GDM1 (cell line): ENCODE measurements at regions not wholly inside any gene's neighbourhood (a gene's known extent, or its start where the extent isn't known, plus 50 kb on each side); places are given as distances from the start of the nearest gene placed in this dataset.

Experiments used
- DNase-seq: peaks from one replicate; lab custom pipeline; 2025; lab: John Stamatoyannopoulos, UW

DNA sequence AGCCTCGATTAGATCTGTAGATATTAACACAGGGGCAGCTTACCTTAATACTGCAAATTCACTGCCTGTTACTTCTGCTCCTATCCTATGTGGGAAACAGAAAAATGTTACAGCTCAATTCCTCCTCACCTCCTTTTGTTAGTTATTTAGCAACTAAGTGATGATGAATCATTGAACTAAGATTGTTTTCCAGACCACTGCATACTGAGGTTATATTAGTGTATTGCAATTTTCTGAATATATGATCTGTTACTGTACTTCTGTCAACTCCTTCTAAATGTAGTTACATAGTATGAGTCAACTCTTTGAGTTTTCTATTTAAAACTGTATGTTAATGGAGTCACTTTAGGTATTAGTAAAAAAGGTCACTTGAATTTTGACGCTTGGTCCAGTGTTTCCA lies 331.5 kb upstream of the SLCO3A1 start:
- DNase-seq: no peak

DNA sequence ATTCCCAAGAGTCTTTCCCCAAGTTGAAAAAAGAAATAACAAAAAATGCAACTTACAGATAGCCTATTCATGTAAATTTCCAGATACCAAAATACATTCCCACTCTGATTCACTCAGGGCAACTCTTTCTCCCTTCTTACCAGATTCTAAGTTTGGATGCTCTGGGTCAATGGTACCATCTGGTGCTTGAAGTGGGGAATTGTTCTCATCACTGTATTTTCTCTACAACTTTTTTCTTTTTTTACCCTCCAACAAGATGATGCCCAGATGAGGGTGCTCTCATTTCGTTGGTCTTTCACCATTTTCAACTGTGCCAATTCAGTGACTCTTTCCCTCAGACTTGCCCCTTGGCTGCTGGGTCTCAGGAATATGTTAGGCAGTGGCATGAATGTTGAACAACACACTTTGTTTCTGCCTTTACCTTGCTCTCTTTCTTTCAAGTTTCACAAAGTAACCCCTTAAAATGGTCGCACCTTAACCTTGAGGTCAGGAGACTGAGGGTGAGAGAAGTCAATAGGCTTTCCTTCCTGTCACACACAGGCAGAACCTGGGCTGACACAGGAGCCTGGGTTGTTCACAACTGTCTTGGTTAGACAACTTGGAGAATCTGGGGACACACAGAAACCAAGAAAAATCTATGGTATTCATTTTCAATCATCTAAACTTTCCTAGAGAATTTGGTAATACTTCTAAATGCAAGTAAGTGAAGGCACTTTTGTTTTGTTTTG lies 330.7 kb upstream of the SLCO3A1 start:
- DNase-seq: no peak

DNA sequence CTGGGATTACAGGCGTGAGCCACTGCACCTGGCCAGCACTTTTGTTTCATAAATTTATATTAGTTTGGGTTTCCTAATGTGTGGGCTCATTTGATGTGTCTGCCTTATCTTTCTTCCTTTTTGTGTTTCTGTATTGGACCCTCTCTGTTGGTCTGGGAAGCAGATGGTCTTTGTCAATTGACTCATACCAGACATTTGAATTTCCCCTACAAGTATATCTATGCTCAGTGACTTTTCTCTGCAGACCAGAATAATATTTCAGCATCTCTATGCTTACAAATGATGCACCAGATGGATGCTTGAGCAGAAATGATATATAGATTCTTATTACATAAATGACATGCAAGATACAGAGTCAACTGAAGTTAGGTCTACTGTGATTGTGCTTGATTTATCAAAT lies 329.9 kb upstream of the SLCO3A1 start:
- no peak for DNase-seq

DNA sequence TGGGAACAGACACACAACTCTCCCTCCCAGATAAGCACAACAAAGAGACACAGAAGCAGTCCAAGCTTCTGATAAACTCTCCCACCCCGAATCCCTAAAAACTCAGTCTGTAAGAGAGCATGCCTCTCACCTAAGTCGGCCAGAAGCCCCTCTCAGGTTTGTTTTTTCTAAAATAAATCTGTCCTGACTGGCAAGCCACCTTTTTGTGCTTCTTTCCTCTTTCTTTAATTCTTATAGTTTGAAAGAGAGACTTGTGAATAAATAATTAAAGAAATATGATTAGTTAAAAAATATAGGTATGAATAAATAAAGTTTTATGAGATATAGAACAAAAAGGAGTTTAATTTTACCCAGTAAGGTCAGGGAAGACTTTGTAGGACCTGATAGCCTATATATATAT lies 329.0 kb upstream of the SLCO3A1 start:
- no peak for DNase-seq

DNA sequence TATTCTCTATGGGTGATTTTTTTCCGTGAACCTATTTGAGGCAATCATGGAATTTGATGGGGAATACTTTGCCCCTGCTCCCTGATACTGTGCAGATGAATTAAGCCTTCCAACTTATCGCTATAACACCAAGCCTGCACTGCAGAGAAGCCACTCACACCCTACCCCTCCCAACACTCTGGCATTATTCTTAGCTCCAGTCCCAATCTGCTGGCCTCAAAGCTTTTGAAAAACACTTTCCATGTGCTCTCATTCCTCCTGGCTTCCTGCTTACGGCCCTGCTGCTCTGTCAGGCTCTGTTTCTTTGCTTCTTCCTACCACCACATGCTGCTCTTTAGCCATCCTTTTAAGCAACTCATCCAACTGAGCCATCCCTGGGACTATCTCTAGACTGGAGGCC lies 327.8 kb upstream of the SLCO3A1 start:
- no peak for DNase-seq

DNA sequence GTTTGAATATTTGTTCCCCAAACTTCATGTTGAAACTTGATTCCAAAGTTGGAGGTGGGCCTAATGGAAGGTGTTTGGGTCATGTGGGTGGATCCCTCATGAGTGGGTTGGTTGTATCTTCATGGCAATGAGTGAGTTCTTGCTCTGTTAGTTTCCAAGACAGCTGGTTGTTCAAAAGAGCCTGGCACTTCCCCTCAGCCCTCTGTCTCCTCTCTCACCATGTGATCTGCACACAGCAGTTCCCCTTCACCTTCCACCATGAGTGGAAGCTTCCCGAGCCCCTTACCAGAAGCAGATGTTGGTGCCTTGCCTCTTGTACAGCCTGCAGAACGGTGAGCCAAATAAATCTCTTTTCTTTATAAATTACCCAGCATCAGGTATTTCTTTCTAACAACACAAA lies 327.1 kb upstream of the SLCO3A1 start:
- DNase-seq: no peak

DNA sequence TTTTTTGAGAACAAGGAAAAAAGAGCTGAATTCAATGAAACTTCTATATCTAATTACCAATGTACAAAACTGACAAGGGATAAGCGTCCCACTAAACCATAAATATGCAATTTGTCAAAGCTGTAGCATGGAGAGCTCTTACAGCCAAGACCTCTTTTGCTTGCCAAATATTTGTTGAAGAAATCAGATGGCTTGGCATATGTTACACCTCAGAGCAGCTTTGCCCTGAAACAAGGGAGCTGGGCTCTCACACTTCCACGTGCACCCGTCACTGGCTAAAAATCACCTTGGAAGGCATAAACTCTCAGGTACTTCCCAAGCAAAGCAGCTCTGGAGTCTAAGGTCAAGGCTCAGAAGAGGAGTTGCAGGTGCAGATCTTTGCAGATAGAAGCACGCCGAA lies 324.7 kb upstream of the SLCO3A1 start:
- DNase-seq: no peak

DNA sequence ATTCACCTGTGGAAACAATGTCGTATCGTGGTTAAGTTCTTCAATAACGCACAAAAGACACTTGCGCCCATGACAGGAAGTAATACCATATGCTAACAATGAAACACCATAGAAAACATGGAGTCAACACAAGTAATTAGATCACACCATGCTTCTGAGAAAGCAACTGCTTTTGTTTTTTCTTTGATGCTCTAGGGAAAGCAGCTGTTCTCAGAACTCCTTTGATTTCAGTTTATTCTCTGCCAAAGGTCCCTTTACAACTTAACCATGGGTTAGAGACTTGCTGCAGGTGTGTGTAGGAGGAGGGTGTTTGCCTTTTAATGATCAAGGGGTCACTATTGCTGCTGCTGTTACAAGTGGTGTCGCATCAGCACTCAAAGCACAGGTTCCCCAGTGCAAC lies 324.0 kb upstream of the SLCO3A1 start:
- DNase-seq: no peak

DNA sequence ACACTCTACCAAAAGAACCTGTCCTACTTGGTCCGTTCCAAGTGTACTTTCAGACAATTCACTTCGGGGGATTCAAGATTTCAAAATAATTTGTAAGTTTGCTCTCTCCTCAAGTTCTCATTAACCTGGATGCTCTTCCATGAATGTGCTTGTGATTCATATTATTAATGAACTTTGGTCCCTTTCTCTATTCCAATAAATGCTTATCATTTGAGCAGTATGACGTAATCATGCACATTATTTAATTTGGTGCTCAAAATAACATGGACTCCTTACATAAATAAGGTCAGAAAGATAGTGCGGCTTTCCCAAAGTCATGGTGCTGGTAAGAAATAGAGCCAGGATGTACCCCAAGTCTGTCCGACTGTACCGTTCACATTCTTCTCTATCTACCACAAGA lies 323.2 kb upstream of the SLCO3A1 start:
- DNase-seq: no peak

DNA sequence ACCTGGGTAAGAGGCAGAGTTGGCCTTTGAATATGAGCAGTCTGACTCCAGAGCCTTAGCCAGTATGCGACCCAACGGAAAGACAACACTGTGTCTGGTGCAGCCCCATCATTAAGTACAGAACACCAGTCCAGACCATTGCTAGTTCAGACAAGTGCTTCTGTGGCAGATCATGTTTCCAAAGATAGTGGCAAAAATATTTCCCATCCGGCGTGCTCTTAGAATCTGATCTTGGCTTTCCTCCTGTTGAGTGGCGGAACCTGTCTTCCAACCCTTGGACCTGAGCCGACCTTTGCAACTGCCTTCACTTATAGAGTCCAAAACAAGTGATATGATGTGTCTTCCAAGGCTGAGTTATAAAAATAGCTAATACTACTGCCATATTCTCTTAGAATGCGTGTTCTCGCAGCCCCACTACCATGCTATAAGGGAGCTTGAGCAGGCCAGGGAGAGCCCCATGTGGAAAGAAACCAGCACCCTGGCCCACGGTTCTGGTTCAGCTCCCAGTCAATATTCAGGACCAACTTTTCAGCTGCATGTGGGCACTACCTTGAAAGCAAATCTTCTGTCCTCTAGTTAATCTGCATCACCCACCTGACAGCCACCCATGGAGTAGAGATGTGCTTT lies 322.4 kb upstream of the SLCO3A1 start:
- DNase-seq: no peak

DNA sequence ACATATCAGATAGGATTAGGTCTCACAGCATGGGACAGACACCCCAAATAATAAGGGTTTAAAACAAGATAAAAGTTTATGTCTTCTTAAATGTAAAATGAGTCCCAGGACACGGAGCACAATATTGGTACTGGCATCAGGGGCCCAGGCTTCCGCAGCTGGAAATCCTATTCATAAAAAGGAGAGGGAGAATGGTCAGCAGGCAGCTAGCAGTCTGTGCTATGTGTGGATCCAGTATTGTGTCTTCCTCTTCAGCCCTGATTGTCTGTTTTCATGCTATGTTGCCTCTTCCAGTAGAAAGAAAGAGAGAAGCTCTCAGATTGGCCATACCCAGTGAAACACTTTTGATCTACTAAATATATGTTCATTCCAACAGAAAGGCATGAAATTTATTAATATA lies 319.3 kb upstream of the SLCO3A1 start:
- DNase-seq: no peak

DNA sequence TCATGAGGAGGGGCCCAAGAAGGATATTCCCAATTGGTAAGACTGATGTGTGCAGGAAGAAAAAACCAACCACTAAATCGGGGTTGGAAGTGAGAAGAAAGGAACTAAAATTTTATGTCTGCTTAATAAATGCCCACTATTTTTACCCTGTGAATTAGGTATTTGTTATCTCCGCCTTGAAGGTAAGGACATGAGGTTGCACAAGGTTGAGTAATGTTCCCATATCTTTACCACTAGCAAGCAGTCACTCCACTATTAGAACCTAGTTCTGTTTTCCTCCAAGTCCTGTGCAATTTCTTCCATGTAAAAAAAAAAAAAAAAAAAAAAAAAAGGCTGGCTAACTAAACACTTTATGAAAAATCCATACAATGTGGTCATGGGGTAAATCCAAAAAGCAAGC lies 318.5 kb upstream of the SLCO3A1 start:
- DNase-seq: no peak

DNA sequence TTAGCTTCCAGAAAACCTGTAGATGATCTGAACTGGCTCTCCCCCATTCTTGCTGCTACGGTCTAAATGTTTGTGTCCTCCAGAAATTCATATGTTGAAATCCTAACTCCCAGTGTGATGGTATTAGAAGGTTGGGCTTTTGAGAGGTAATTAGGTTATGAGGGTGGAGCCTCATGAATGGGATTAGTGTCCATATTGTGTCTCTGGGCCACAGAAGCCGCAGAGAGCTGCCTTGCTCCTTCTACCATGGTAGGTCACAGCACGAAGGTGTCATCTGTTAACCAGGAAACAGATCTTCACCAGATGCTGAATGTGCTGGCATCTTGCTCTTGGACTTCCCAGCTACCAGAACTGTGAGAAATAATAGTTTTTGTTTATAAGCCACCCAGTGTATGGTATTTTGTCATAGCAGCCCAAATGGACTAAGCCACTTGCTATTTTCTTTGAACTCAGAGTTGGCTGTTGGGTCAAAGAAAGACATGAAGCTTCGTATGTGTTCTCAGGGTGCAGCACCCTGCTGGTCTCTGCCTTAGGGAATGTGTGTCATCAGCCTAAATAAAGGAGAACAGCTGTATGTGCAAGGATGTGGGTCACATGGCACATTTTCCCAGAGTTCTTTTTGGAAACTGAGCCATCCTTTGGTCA lies 317.5 kb upstream of the SLCO3A1 start:
- no peak for DNase-seq

DNA sequence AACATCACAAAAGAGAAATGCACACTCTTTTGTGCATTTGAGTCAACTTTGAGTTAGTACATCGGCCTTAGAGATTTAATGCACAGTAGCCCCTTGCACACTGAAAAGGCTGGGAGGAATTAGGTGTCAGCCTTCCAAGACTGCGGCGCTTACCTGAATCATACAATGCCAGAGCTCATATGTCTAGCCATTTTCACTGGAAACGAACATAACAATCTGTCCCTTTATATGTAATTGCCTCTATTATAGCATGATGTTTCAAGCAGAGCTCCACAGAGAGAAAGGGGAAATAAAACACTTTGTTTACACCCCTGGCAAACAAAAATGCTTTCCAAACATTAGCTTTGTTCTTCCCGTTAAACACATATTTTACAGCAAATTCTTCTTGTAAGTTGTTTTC lies 315.7 kb upstream of the SLCO3A1 start:
- no peak for DNase-seq

DNA sequence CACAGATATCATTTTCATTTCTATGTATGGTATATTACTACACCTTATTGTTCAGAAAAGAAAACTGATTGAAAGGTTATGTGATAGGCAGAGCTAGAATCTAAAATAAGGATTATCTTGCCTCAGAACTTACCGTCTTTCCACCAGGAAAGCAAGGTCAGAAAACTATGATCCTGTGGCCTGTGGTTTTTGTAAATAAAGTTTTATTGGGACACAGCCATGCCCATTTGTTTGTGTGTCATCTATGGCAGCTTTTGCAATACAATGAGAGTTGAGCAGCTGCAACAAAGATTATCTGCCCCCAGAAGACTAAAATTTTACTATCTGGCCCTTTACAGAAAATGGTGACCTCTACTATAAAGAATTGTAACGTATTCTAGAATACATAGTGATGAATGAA lies 314.7 kb upstream of the SLCO3A1 start:
- DNase-seq: no peak

DNA sequence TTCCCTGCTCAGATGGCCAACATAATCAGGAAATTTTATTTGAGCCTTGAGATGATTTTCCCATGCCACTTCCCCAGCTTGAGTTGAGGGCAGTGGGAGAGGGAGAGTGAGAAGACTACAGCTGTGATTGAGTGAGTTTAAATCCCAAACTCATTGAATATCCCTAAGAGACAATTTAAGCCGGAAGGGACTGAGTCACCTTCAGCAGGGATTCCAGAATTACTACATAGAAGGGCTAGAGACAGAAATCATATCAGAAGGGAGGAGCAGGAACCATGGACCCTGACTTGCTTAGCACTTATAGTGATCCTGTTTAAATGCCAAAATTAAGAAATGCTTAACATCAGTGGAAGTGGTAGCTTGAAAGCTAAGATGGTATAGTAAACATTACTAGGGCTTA lies 312.2 kb upstream of the SLCO3A1 start:
- DNase-seq: no peak

DNA sequence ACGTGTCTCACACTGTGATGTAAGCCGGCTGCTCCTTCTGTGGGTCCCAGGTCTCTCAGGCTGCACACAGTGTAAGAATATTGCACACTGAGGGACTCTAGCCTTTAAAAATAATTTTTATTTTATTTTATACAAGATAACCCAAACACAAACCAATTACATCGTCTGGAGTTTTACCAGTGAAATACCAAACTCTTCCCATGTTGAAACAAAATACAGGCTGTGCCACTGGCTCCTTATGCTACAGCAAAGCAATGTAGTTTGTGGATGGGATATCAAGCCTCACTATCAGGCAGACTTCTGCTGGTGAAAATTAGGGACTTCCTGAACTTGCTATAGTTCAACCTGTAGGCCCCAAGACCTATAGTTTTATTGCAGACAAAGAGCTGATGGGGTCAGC lies 311.3 kb upstream of the SLCO3A1 start:
- no peak for DNase-seq

DNA sequence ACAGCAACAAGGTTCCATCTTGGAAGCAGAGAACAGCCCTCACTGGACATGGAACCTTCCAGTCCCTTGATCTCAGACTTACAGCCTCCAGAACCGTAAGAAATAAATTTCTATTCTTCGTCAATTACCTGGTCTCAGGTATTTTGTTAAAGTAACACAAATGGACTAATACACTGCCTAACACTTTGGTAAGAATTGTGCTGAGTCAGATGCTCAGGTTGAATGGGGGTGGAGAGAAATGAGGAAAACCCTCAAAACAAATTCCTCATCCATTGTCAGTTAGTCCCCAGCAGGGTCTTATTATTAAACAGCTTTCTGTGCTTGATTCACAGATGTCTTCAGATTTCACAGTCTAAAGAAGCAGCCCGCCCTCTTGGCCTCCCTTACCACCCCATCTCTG lies 306.2 kb upstream of the SLCO3A1 start:
- no peak for DNase-seq

DNA sequence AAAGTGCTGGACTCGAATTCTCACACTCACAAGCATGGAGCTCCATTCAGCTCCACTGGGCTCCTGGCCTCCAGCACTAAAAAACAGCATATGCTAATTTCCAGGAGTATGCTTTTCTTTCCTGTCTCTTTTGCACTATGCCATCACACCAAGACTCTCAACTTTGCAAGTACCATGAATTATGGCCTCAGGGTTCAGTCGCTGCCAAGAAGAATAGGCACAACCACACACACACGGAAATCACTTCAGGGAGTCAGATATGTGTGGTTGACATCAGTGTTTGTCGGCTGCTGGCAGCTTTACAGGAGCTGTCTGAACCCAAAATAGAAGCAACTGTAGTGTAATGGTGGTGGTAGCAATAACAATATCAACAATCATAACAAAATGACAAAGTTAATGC lies 305.0 kb upstream of the SLCO3A1 start:
- no peak for DNase-seq

DNA sequence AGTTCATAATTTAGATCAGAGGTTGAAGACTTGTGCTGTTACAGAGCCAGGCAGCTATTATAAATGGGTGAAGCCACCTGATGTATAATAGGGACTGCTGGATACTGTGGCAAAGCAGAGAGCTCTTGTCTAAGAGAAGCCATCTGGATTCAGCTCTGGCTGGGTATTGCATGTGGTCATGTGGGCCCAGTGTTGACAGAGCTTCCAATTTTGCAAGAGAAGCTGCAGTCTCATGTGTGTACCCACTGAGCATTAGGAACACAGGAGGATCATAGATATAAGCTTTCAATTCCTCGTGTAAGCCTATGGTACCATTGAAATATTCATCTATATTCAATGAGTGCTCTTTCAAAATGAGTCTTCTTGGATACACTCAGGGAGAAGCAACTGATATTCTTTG lies 303.9 kb upstream of the SLCO3A1 start:
- DNase-seq: no peak

DNA sequence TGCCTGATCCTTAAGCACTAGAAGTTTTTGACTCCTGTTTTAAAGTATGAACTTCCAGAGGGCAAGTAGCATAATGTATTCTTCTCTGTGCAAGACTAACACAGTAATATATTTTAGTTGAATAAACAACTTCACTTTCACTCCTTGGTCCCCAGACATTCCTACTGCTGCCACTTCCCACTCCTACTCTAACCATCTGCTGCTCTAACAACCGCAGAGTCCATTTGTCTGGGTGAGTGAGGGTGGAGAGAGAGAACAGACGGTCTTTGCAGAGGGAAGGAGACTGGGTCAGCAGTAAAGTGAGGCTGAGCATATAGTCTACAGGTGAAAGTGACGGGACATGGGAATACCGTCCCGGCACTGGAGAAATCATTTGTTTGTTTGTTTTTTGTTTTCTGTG lies 301.0 kb upstream of the SLCO3A1 start:
- no peak for DNase-seq

DNA sequence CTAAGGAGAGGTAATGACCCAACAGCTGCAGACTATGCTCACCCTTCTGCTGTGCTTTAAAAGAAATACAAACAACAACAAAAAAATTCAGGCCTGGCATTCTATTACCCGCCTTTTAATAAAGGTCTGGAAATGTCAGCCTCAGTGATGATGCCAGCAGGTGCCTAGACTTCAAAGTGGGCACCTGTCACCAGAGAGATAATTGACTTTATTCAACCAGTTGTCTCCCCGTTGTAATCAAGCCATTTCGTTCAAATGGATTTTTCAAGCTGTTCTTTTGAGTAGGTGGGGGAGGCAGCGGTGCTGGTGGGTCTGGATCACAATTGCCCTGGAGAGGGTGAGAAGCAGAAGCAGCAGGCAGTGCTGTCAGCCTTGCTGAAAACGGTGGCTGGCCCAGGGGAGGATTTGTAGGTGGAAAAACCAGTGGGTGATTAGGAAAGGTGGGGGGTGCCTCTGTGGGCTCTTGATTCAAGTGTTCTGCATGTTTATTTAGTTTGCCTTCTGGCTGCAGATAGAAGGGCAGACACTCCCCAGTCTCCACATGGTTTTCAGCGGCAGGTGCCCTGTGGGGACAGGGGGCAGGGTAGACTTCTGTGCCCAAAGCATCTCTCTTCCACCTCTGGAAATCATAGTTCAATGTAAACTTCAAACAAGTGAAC lies 300.2 kb upstream of the SLCO3A1 start:
- DNase-seq: no peak

DNA sequence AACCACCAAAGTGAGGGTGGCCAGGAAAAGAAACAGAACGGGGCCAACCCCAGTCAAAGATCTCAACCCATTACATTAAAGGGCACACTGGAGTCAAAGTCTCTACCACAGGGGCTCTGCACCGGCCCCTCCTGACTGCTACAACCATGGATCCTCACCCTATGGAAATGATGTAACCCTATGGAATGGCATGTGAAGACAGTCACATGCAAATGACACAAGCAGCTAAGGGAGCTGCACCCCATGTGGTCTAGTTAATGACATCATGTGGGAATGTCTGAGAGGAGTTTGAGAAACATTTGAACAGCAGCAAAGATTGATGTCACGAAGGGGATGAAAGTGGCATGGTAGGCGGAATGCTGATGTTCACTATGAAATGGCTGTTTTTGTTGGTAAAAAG lies 298.2 kb upstream of the SLCO3A1 start:
- DNase-seq: no peak
